ACC112 (cell line): ENCODE measurements at regions not wholly inside any gene's neighbourhood (a gene's known extent, or its start where the extent isn't known, plus 50 kb on each side); places are given as distances from the start of the nearest gene placed in this dataset.

Experiments
- H2AFZ ChIP-seq: fragments of 200-600 bp; sonication (generic); one replicate; pipeline ENCODE4 v1.6.0; 2017; ENCODE audit warnings: antibody characterized with exemption, low read length; ENCODE audit not compliant: unreplicated experiment
- H3K27ac ChIP-seq: fragments of 200-600 bp; sonication (generic); 2 replicates; pipeline ENCODE4 v1.5.1; 2014; ENCODE audit warnings: low read depth, mild to moderate bottlenecking, antibody characterized with exemption, low read length, moderate library complexity
- H3K27me3 ChIP-seq: fragments of 200-600 bp; sonication (generic); 2 replicates; pipeline ENCODE4 v1.6.1; 2014; ENCODE audit warnings: mild to moderate bottlenecking, antibody characterized with exemption, low read length, moderate library complexity, mixed read lengths; ENCODE audit not compliant: insufficient read depth
- H3K36me3 ChIP-seq: fragments of 200-600 bp; sonication (generic); 2 replicates; pipeline ENCODE4 v1.6.1; 2016; ENCODE audit warnings: mild to moderate bottlenecking, antibody characterized with exemption, low read length, moderate library complexity, mixed read lengths; ENCODE audit not compliant: insufficient read depth
- H3K4me1 ChIP-seq: fragments of 200-600 bp; sonication (generic); one replicate; pipeline ENCODE4 v1.6.1; 2016; ENCODE audit warnings: low read length, mixed read lengths; ENCODE audit not compliant: insufficient read depth, unreplicated experiment, control insufficient read depth
- H3K4me3 ChIP-seq: fragments of 200-600 bp; sonication (generic); 2 replicates; pipeline ENCODE4 v1.5.1; 2014; ENCODE audit warnings: mild to moderate bottlenecking, low read depth, low read length
- H3K79me2 ChIP-seq: fragments of 200-600 bp; sonication (generic); one replicate; pipeline ENCODE4 v1.6.0; 2016; ENCODE audit warnings: low read length; ENCODE audit not compliant: control insufficient read depth, unreplicated experiment, insufficient read depth

DNA sequence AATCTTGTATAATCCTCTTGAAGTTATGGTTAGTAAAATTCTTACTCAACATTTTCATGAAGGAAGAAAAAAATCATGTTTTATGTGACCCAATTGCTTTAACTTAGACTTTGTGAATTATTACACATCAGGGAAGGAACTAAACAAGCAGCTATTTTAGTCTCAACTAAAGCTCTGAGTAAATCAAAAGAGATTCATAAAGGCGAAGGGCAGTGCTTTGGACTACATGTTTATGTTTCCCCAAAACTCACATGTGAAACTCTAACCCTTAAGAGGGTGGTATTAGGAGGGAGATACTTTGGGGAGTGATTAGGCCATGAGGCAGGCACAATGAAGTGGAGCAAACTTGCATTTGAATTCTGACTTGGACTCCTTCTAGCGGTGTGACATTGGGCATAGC lies 283.7 kb upstream of the POU3F3 start:
- H3K36me3 ChIP-seq, result no peaks in the 10 kb centered on the region
- H3K79me2 ChIP-seq, result no peaks in the 10 kb centered on the region
- no peak overlapping the region for H2AFZ ChIP-seq
- H3K4me1 ChIP-seq, result no peaks in the 10 kb centered on the region
- no peaks in the 10 kb centered on the region for H3K27me3 ChIP-seq
- H3K4me3 ChIP-seq, result no peak overlapping the region
- no peak overlapping the region for H3K27ac ChIP-seq

DNA sequence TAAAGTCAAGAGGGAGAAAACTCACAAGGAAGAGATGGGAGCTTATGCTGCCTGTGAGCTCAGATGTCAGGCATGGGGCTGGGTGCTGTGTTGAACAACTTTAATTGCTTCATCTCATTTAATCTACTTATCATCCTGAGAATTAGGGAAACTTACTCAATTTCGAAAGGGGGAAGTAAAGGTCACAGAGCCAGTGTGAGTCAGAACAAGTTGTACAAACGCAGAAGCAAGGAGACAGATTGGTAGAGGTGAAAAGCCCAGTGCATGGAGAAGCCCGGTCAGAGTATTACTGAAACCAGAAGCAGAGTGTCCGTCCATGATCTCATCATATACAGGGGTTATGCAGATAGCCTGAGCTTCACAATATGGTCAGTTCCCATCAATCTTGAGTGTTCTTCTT lies 281.1 kb upstream of the POU3F3 start:
- no peaks in the 10 kb centered on the region for H3K79me2 ChIP-seq
- no peaks in the 10 kb centered on the region for H3K27me3 ChIP-seq
- H2AFZ ChIP-seq, result no peak overlapping the region
- H3K4me3 ChIP-seq, result no peak overlapping the region
- no peaks in the 10 kb centered on the region for H3K36me3 ChIP-seq
- no peaks in the 10 kb centered on the region for H3K4me1 ChIP-seq
- no peak overlapping the region for H3K27ac ChIP-seq

DNA sequence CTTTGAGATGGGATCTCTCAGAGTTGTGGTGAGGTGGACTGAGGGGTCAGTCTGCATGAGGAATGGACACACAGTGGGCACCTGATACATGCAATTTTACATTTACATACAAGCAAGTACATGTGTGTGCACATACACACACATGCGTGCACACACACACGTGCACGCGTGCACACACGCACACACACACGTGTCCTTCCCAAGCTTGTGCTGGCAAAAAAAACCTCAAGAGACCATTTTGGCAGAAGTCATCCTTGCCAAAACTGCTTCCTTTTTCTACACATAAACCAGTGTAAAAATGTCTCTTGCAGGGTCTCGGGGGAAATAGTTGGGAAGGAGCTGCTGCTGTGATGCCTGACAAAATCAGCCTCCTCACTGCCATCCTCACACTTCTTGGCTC lies 279.5 kb upstream of the POU3F3 start:
- Histone ChIP-seq H3K4me3 (no peak overlapping the region), H3K27me3 (no peaks in the 10 kb centered on the region), H3K27ac (no peak overlapping the region), H3K79me2 (no peaks in the 10 kb centered on the region), H3K36me3 (no peaks in the 10 kb centered on the region), H2AFZ (no peak overlapping the region), H3K4me1 (no peaks in the 10 kb centered on the region)

DNA sequence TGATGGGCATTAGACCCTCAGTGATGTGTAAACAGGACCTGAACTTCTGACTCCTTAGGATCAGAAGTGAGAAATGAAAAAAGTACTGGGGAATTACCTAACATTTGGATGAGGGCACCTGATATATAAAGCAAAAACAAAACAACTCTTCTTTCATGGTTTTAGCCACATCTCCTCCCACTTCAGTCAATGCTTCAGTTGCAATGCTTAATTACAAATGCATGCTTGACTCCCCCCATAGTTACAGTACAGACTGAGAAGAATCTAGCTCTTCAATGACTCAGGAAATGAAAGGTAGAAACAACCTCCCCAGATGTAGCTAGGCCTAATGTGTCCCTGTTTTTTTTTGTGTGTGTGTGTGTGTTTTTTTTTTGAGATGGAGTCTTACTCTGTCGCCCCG lies 276.8 kb upstream of the POU3F3 start:
- no peaks in the 10 kb centered on the region for H3K36me3 ChIP-seq

DNA sequence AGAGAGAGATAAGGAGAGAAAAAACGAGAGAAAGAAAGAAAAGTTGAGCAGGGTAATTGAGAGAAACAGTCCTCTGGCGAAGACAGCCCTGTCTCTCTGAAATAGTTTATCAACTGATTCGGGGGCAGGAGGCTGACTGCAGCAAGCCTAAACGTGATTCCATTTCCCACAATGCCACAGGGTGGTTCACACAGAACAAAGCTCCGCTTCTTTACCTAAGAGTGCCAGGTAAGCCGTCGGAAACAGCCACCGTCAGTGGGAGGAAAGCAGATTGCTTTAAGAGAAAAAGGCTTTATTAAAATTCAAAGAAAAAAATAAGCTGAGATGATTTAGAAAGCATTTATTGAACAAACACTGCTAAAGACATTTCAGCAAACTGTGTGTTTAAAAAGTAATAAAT lies 271.4 kb upstream of the POU3F3 start:
- Histone ChIP-seq H2AFZ (no peak overlapping the region), H3K27ac (no peak overlapping the region), H3K36me3 (no peaks in the 10 kb centered on the region), H3K4me3 (no peak overlapping the region), H3K79me2 (no peaks in the 10 kb centered on the region), H3K27me3 (peaks cover 5% of the 10 kb centered on the region; the same call in 1 of the 2 replicates), H3K4me1 (no peaks in the 10 kb centered on the region)

More for the DNA sequence above, 276.8 kb upstream of the POU3F3 start:
- H3K27me3 ChIP-seq, result peaks cover 5% of the 10 kb centered on the region; the same call in 1 of the 2 replicates
- no peak overlapping the region for H2AFZ ChIP-seq
- no peak overlapping the region for H3K27ac ChIP-seq
- no peaks in the 10 kb centered on the region for H3K79me2 ChIP-seq
- H3K4me3 ChIP-seq, result no peak overlapping the region
- no peaks in the 10 kb centered on the region for H3K4me1 ChIP-seq

DNA sequence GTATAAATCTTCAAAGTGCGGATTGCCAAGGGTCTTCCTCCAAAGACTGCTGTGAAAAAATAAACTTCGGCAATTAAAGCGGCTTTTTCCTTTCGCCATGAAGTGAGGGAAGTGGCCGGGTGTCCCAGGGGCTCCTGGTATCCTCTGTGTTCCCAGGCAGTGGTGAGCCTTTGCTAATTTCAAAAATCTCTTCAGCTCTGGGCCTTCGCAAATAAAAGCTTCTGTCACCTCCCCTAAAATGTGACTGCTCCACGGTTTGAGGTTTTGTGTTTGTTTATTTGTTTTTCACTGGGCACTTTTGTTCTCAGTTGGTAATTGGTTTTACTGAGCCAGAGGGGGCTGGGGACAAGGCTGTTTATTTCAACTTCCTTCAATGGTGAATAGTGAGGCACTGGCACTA lies 270.1 kb upstream of the POU3F3 start:
- Histone ChIP-seq H3K36me3 (no peaks in the 10 kb centered on the region), H3K4me1 (no peaks in the 10 kb centered on the region), H3K79me2 (no peaks in the 10 kb centered on the region), H3K27me3 (peaks cover 5% of the 10 kb centered on the region; the same call in 1 of the 2 replicates), H3K27ac (no peak overlapping the region), H2AFZ (no peak overlapping the region), H3K4me3 (no peak overlapping the region)

DNA sequence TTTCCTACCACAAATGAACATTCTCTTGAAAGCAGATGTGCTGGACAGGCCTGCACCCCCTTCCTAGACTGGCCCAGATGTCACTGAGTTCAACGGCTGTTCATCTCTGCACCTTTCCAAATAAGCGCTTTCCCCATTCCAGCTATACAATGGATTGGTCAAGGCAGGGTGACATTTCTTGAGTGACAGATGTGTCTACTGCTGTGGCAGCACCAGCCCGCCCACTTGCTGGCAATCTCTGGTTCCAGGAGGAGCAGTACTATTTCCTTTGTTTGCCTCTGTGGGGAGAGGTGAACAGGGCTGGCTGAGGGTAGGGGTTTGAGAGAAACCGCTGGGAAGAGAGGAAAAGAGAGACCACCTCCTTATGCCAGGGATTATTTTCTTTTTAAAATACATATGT lies 269.5 kb upstream of the POU3F3 start:
- Histone ChIP-seq H3K36me3 (no peaks in the 10 kb centered on the region), H3K4me3 (no peak overlapping the region), H3K27me3 (peaks cover 5% of the 10 kb centered on the region; the same call in 1 of the 2 replicates), H3K4me1 (no peaks in the 10 kb centered on the region), H3K79me2 (no peaks in the 10 kb centered on the region), H2AFZ (no peak overlapping the region), H3K27ac (no peak overlapping the region)

DNA sequence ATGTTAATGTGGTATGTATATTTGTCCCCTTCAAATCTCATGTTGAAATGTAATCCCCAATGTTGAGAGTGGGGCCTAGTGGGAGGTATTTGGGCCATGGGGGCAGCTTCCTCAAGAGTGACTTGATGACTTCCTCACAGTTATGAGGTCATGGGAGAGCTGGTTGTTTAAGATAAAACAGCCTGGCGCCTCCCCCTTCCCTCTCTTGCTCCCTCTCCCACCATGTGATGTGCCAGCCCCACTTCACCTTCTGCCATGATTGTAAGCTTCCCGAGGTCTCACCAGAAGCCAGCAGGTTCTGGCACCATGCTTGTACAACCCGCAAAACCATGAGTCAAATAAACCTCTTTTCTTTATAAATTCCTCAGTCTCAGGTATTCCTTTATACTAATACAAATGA lies 258.3 kb upstream of the POU3F3 start:
- Histone ChIP-seq H3K4me1 (no peaks in the 10 kb centered on the region), H3K36me3 (no peaks in the 10 kb centered on the region), H2AFZ (no peak overlapping the region), H3K27me3 (no peaks in the 10 kb centered on the region), H3K4me3 (no peak overlapping the region), H3K79me2 (no peaks in the 10 kb centered on the region), H3K27ac (no peak overlapping the region)

DNA sequence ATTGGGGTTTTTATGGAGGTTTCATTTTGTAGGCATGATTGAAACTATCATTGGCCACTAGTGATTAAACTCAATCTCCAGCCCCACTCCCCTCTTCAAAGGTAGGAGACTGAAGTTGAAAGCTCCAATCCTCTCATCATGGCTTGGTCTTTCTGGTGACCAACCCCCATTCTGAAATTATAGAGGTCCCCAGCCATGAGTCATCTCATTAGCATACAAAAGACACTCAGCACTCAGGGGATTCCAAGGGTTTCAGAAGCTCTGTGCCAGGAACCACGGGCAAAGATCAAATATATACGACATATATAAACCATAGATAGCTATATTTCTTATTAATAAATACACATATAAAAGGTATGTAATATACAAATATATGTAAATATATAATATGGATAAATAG lies 256.0 kb upstream of the POU3F3 start:
- H3K79me2 ChIP-seq, result no peaks in the 10 kb centered on the region
- no peaks in the 10 kb centered on the region for H3K36me3 ChIP-seq
- H3K4me1 ChIP-seq, result no peaks in the 10 kb centered on the region
- no peak overlapping the region for H2AFZ ChIP-seq
- no peak overlapping the region for H3K27ac ChIP-seq
- H3K27me3 ChIP-seq, result no peaks in the 10 kb centered on the region
- H3K4me3 ChIP-seq, result no peak overlapping the region

DNA sequence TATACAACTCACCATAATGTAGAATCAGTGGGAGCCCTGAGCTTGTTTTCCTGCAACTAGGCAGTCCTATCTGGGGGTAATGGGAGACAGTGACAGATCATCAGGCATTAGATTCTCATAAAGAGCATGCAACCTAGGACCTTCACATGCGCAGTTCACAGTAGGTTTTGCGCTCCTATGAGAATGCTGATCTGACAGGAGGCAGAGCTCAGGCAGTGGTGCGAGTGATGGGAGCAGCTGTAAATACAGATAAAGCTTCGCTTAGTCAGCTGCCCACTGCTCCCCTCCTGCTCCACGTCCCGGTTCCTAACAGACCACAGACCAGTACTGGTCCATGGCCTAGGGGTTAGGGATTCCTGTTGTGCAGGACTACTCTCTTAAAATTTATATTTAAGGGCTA lies 255.3 kb upstream of the POU3F3 start:
- Histone ChIP-seq H3K36me3 (no peaks in the 10 kb centered on the region), H3K27ac (no peak overlapping the region), H3K27me3 (no peaks in the 10 kb centered on the region), H3K4me1 (no peaks in the 10 kb centered on the region), H2AFZ (no peak overlapping the region), H3K79me2 (no peaks in the 10 kb centered on the region), H3K4me3 (no peak overlapping the region)

DNA sequence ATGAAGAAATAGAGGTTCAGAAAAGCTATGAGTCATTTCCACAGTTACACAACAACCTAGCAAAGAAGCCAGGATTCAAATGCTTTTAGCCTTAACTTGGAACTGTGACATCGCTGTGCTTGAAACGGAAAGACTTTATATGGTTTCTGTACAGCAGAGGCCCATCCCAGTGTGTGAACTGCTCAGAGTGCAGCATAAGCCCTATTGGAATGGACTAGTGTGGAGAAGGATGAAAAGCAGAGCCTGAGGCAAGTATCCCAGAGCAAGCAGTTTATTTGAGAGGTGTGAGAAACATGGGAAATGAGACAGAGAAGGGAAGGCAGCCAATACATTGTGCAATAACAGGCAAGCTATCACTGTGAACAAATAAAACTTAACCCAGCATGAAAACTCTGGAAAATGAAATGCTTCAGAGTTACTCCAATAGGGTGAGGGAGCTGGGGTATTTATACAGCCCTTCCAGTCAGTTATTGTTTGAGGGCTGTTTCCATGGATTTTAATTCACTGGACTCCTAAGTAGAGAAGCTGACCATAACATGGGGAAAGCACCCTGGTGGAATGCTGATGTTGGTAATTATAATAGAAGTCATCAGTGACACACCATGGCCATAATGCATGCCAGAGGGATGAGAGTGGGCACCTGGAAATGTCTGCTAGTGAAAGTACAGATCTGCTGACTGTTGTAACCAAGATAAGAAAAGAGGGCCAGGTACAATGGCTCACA lies 254.0 kb upstream of the POU3F3 start:
- Histone ChIP-seq H3K4me3 (no peak overlapping the region), H3K36me3 (no peaks in the 10 kb centered on the region), H3K79me2 (no peaks in the 10 kb centered on the region), H2AFZ (no peak overlapping the region), H3K4me1 (no peaks in the 10 kb centered on the region), H3K27ac (peak overlapping the region; percentile 58), H3K27me3 (no peaks in the 10 kb centered on the region)
